Stimulated activated naive CD8-positive, alpha-beta T cell treated with anti-CD3 and anti-CD28 coated beads, Interleukin-15, Interleukin-2, amounts not matched to agents 100 ng/mL and 50 ng/mL, for 24 hours (primary cell): ENCODE measurements at regions not wholly inside any gene's neighbourhood (a gene's known extent, or its start where the extent isn't known, plus 50 kb on each side); places are given as distances from the start of the nearest gene placed in this dataset.
"Not testable (repeated sequence)": the region's sequence is repeated elsewhere in the genome, so short reads cannot be mapped to it uniquely, and the experiment has no call there.

Experiments
- H3K27ac Mint-ChIP-seq: one replicate; pipeline ENCODE4 v1.8.0; 2021; ENCODE audit warnings: mild to moderate bottlenecking, mixed read lengths
- H3K27me3 Mint-ChIP-seq: one replicate; pipeline ENCODE4 v1.8.0; 2021; ENCODE audit warnings: mixed read lengths
- H3K36me3 Mint-ChIP-seq: one replicate; pipeline ENCODE4 v1.8.0; 2021; ENCODE audit warnings: low read depth, mixed read lengths
- H3K4me1 Mint-ChIP-seq: one replicate; pipeline ENCODE4 v1.8.0; 2021; ENCODE audit warnings: low read depth, mixed read lengths
- H3K4me3 Mint-ChIP-seq: one replicate; pipeline ENCODE4 v1.8.0; 2021; ENCODE audit warnings: mild to moderate bottlenecking, mixed read lengths
- H3K9me3 Mint-ChIP-seq: one replicate; pipeline ENCODE4 v1.8.0; 2021; ENCODE audit warnings: mixed read lengths

- not testable (repeated sequence) for H3K27ac Mint-ChIP-seq, H3K36me3 Mint-ChIP-seq, H3K27me3 Mint-ChIP-seq, H3K9me3 Mint-ChIP-seq, H3K4me3 Mint-ChIP-seq, H3K4me1 Mint-ChIP-seq
These were observed 191.0 kb downstream of the CRLF2 start for GRCh38 chrX:1021314-1021993.

DNA sequence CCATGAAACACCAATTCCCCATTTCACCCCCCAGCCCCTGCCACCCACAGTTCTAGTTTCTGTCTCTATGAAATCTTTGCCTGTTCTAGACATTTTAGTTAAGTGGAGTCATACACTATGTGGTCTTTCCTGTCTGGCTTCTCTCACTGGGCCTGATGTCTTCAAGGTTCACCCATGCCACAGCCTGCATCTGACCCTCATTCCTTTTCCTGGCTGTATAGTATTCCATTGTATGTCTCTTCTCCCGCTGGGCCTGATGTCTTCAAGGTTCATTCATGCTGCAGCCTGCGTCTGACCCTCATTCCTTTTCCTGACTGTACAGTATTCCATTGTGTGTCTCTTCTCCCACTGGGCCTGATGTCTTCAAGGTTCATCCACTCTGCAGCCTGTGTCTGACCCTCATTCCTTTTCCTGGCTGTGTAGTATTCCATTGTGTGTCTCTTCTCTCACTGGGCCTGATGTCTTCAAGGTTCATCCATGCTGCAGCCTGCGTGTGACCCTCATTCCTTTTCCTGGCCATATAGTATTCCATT, 191.7 kb downstream of the CRLF2 start:
- no peaks in the 10 kb centered on the region for H3K36me3 Mint-ChIP-seq

DNA sequence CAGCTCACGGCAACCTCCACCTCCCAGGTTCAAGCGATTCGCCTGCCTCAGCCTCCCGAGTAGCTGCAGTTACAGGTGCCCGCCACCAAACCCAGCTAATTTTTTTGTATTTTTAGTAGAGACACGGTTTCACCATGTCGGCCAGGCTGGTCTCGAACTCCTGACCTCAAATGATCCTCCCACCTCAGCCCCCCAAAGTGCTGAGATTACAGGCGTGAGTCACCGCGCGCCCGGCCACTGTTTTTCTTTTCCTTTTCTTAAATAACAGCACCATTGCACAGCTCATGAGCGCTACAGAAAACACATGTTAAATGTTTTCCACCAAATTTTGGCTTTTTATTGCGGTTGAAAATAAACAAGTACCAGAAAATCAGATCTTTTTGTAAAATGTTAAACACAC, 195.5 kb downstream of the CRLF2 start:
- not testable (repeated sequence) for H3K36me3 Mint-ChIP-seq, H3K9me3 Mint-ChIP-seq, H3K4me3 Mint-ChIP-seq, H3K27ac Mint-ChIP-seq, H3K4me1 Mint-ChIP-seq, H3K27me3 Mint-ChIP-seq

More for the DNA sequence above, 191.7 kb downstream of the CRLF2 start:
- Mint-ChIP-seq H3K9me3 (no peaks in the 10 kb centered on the region), H3K4me1 (no peaks in the 10 kb centered on the region), H3K27ac (no peak overlapping the region), H3K4me3 (no peak overlapping the region), H3K27me3 (no peaks in the 10 kb centered on the region)

DNA sequence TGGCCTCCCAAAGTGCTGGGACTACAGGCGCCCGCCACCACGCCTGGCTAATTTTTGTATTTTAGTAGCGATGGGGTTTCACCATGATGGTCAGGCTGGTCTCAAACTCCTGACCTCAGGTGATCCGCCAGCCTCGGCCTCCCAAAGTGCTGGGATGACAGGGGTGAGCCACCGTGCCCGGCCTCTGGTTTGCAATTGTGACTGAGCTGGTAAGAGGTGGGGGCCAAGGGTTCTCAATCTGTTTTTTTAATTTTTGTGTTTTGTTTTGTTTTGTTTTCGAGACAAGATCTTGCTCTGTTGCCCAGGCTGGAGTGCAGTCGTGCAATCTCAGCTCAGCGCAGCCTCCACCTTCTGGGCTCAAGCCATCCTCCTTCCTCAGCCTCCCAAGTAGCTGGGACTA, 196.2 kb downstream of the CRLF2 start:
- H3K9me3 Mint-ChIP-seq, H3K36me3 Mint-ChIP-seq, H3K27ac Mint-ChIP-seq, H3K27me3 Mint-ChIP-seq, H3K4me1 Mint-ChIP-seq, H3K4me3 Mint-ChIP-seq: not testable (repeated sequence)

GRCh38 chrX:1012678-1013300, 199.7 kb downstream of the CRLF2 start:
- Mint-ChIP-seq H3K9me3 (no peaks in the 10 kb centered on the region), H3K27me3 (no peaks in the 10 kb centered on the region), H3K36me3 (no peaks in the 10 kb centered on the region), H3K4me3 (no peak overlapping the region), H3K4me1 (no peaks in the 10 kb centered on the region), H3K27ac (no peak overlapping the region)

DNA sequence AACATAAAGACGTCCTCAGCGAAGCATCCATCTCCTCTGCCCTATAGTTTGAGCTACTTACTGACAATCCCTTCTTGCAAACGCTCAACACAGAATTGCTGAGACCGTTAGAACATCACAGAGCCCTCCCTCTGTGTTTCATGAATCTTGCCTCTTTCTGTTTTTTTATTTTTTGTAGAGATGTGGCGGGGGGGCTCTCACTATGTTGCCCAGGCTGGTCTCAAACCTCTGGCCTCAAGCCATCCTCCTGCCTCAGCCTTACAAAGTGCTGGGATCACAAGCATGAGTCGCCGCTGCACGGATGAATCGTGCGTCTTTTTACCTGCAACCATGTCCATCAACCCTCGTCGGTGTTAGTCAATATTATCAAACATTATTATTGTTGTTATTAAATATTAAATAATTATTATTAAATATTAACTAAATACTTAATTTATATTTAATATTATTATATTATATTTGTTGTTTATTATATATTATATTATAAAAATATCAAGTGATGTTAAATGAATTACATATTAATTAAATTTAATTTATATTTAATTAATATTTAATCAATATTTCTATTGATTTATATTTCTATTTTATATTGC, 200.7 kb downstream of the CRLF2 start:
- Mint-ChIP-seq H3K4me1 (no peaks in the 10 kb centered on the region), H3K36me3 (no peaks in the 10 kb centered on the region), H3K27me3 (no peaks in the 10 kb centered on the region), H3K9me3 (no peaks in the 10 kb centered on the region), H3K27ac (no peak overlapping the region), H3K4me3 (no peak overlapping the region)

- H3K27me3 Mint-ChIP-seq = no peaks in the 10 kb centered on the region
- no peaks in the 10 kb centered on the region for H3K36me3 Mint-ChIP-seq
These were observed 202.7 kb downstream of the CRLF2 start for GRCh38 chrX:1009771-1010170.

GRCh38 chrX:1006156-1006730, 206.2 kb downstream of the CRLF2 start:
- Mint-ChIP-seq H3K4me3 (no peak overlapping the region), H3K36me3 (no peaks in the 10 kb centered on the region), H3K27ac (no peak overlapping the region), H3K4me1 (no peaks in the 10 kb centered on the region), H3K27me3 (no peaks in the 10 kb centered on the region), H3K9me3 (no peaks in the 10 kb centered on the region)

More at GRCh38 chrX:1009771-1010170, 202.7 kb downstream of the CRLF2 start:
- Mint-ChIP-seq H3K27ac (no peak overlapping the region), H3K4me1 (no peaks in the 10 kb centered on the region), H3K4me3 (no peak overlapping the region), H3K9me3 (no peaks in the 10 kb centered on the region)

GRCh38 chrX:1002611-1003010, 209.8 kb downstream of the CRLF2 start:
- H3K36me3 Mint-ChIP-seq = no peaks in the 10 kb centered on the region
- H3K4me1 Mint-ChIP-seq = no peaks in the 10 kb centered on the region
- no peaks in the 10 kb centered on the region for H3K27me3 Mint-ChIP-seq
- no peak overlapping the region for H3K4me3 Mint-ChIP-seq
- H3K9me3 Mint-ChIP-seq = no peaks in the 10 kb centered on the region
- no peak overlapping the region for H3K27ac Mint-ChIP-seq

GRCh38 chrX:997631-998137, 214.8 kb downstream of the CRLF2 start:
- H3K4me3 Mint-ChIP-seq = no peak overlapping the region
- H3K36me3 Mint-ChIP-seq = peaks cover 4% of the 10 kb centered on the region
- H3K4me1 Mint-ChIP-seq = no peaks in the 10 kb centered on the region
- H3K9me3 Mint-ChIP-seq = peaks cover 7% of the 10 kb centered on the region
- H3K27me3 Mint-ChIP-seq = no peaks in the 10 kb centered on the region
- no peak overlapping the region for H3K27ac Mint-ChIP-seq

GRCh38 chrX:994780-995179, 217.7 kb downstream of the CRLF2 start:
- H3K4me3 Mint-ChIP-seq = no peak overlapping the region
- no peak overlapping the region for H3K27ac Mint-ChIP-seq
- no peaks in the 10 kb centered on the region for H3K27me3 Mint-ChIP-seq
- peaks cover 4% of the 10 kb centered on the region for H3K36me3 Mint-ChIP-seq
- H3K9me3 Mint-ChIP-seq = peaks cover 22% of the 10 kb centered on the region
- H3K4me1 Mint-ChIP-seq = no peaks in the 10 kb centered on the region

GRCh38 chrX:989959-990510, 222.4 kb downstream of the CRLF2 start:
- no peaks in the 10 kb centered on the region for H3K4me1 Mint-ChIP-seq
- peaks cover 4% of the 10 kb centered on the region for H3K36me3 Mint-ChIP-seq
- H3K27me3 Mint-ChIP-seq = no peaks in the 10 kb centered on the region
- peaks cover 22% of the 10 kb centered on the region for H3K9me3 Mint-ChIP-seq
- H3K27ac Mint-ChIP-seq = no peak overlapping the region
- no peak overlapping the region for H3K4me3 Mint-ChIP-seq

GRCh38 chrX:988530-988929, 223.9 kb downstream of the CRLF2 start:
- not testable (repeated sequence) for H3K4me1 Mint-ChIP-seq, H3K27ac Mint-ChIP-seq, H3K36me3 Mint-ChIP-seq, H3K27me3 Mint-ChIP-seq, H3K4me3 Mint-ChIP-seq
- peaks cover 22% of the 10 kb centered on the region for H3K9me3 Mint-ChIP-seq

GRCh38 chrX:981791-982626, 230.4 kb downstream of the CRLF2 start:
- Mint-ChIP-seq H3K27ac (no peak overlapping the region), H3K4me1 (no peaks in the 10 kb centered on the region), H3K4me3 (no peak overlapping the region), H3K27me3 (peaks cover 18% of the 10 kb centered on the region), H3K36me3 (no peaks in the 10 kb centered on the region), H3K9me3 (peaks cover 3% of the 10 kb centered on the region)
